GM19324 (cell line): ENCODE measurements at regions not wholly inside any gene's neighbourhood (a gene's known extent, or its start where the extent isn't known, plus 50 kb on each side); places are given as distances from the start of the nearest gene placed in this dataset.

ENCODE experiments used
- ATAC-seq: cut with Tn5 transposase; IDR thresholded peaks from one replicate; pipeline ENCODE4 v1.9.1; 2021; ENCODE audit warnings: mild to moderate bottlenecking, moderate library complexity; ENCODE audit not compliant: unreplicated experiment, low FRiP score

DNA sequence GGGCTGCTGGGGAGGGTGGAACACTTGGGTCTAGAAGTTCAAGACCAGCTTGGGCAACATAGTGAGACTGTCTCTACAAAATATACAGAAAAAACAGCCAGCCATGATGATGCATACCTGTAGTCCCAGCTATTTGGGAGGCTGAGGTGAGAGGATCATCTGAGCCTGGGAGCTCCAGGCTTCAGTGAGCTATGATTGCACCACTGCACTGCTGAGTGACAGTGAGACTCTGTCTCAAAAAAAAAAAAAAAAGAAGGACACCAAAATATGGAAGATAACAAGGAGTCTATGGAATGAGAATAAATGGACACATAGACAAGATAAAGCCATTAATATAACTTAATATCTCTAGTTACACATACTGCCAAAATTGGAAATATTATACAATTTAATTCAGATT, 62.7 kb upstream of the IL15 start:
- no peak for ATAC-seq

DNA sequence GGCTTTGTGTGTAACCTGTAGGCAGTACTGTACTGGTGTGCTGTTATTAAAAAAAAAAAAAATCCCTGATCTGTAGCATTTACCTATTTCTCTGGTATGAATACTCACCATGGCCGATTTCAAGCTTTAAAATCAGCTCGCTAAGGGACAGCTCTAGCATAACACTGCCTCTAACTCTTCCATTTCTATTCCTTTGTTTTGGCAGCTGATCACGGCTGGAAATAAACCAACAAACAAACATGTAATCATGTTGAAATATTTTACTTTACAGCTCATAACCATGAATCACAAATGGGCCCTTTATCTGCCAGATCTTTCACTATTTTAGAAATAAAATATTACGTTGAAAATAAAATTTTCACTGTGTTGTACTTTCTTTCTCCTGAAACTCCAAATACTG, 60.5 kb upstream of the IL15 start:
- ATAC-seq = no peak

DNA sequence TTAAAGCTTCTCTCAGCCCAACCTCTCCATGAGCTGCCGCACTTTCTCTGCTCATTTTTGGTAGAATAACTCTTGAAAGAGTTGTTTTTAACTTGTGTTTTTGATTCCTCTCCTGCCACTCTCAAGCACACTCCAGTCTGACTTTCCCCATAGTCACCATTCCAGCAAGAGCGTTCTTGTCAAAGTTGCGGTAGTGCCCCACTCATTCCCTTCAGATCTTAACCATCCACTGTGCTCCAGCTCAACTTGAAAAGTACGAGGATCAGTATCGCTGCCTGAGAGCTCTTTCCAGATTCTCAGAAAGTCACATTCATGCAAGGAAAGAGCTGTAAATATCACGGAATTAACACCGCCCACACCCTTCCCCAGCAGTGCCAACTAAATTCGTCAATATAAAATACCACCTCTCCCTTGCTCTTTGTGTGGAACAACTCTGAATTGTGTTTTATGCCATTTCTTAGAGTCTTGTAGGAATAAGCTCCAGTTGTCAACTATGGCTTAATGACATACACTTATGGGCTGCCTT, 59.7 kb upstream of the IL15 start:
- ATAC-seq = no peak

DNA sequence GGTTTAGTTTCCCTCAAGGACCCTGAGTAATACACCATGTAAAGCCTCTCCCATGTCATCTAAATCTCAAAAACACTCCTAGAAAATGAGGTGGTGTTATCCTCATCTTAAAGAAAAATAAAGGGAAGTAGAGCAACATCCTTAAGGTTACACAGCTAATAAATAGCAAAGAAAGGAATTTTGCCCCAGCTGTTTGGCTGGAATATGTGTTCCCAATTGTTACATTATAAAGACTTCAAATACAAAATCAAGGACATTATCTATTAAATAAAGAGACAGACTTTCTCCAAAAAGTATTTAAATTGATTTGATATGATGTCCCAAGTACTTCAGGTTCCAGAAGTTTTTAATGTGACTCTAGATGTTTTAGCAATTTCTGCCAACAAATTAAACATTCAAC, 57.9 kb upstream of the IL15 start:
- ATAC-seq = no peak

DNA sequence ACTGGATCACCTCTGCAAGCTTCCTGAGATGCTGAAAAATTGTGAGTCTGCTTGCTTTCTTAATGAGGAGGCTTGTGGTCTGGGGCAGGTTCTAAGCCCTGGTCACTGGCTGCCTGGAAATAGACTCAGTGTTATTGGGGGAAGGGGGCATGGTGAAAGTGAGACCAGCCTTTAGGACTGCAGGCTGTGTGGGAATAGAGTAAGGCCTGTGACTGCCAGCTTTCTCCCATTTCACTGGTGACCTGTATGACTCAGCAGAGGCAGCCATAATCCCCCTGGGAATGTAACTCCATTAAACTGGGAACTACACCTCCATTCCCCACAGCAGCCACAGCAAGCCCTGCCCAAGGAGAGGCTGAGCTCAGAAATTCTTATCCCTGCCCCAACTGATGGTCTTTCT, 55.9 kb upstream of the IL15 start:
- ATAC-seq = no peak
